Neutrophil (primary cell): ENCODE measurements at regions not wholly inside any gene's neighbourhood (a gene's known extent, or its start where the extent isn't known, plus 50 kb on each side); places are given as distances from the start of the nearest gene placed in this dataset.

ENCODE experiments used
- H3K27ac ChIP-seq: fragments of 200-600 bp; sonication (generic); 2 replicates; pipeline ENCODE4 v1.5.1; 2016; ENCODE audit warnings: mild to moderate bottlenecking, moderate library complexity
- H3K27me3 ChIP-seq: fragments of 200-600 bp; sonication (generic); 2 replicates; pipeline ENCODE4 v1.6.0; 2016; ENCODE audit warnings: mild to moderate bottlenecking
- H3K36me3 ChIP-seq: fragments of 200-600 bp; sonication (generic); 2 replicates; pipeline ENCODE4 v1.5.1; 2017
- H3K4me1 ChIP-seq, 2 experiments: fragments of 200-600 bp in 1 of 2; sonication (generic) in 1 of 2; 1 replicate in 1 of 2; 2 replicates in 1 of 2; pipeline versions ENCODE4 v1.5.1 to v1.6.1; 2013 to 2016; ENCODE audit warnings: low read depth in 1 of 2, low read length in 1 of 2, mild to moderate bottlenecking in 1 of 2, moderate library complexity in 1 of 2; ENCODE audit not compliant: control insufficient read depth in 1 of 2, insufficient read depth in 1 of 2
- H3K4me3 ChIP-seq, 2 experiments: fragments of 200-600 bp in 1 of 2; sonication (generic) in 1 of 2; 1 replicate in 1 of 2; 2 replicates in 1 of 2; pipeline ENCODE4 v1.5.1; 2013 to 2016; ENCODE audit warnings: low read depth in 1 of 2, low read length in 1 of 2, mild to moderate bottlenecking in 1 of 2, moderate library complexity in 1 of 2
- H3K9me3 ChIP-seq: fragments of 200-600 bp; sonication (generic); 2 replicates; pipeline ENCODE4 v1.5.1; 2016
- CTCF ChIP-seq: fragments of 200-600 bp; sonication (generic); IDR thresholded peaks from 2 replicates; pipeline ENCODE4 v1.5.1; 2016; ENCODE audit warnings: antibody characterized with exemption

GRCh38 chr13:87783366-87783765 lies 112.2 kb downstream of the SLITRK5 start:
- Histone ChIP-seq H3K27ac (no peak overlapping the region), H3K4me3 (no peak overlapping the region), H3K36me3 (no peaks in the 10 kb centered on the region), H3K9me3 (no peaks in the 10 kb centered on the region), H3K27me3 (no peaks in the 10 kb centered on the region), H3K4me1 (no peaks in the 10 kb centered on the region)
- no peak for TF ChIP-seq CTCF

GRCh38 chr13:87788363-87788762 lies 117.2 kb downstream of the SLITRK5 start:
- no peak for TF ChIP-seq CTCF

GRCh38 chr13:87792878-87793277 lies 121.7 kb downstream of the SLITRK5 start:
- H3K4me3 ChIP-seq = no peak overlapping the region
- H3K36me3 ChIP-seq = no peaks in the 10 kb centered on the region
- no peaks in the 10 kb centered on the region for H3K27me3 ChIP-seq
- no peaks in the 10 kb centered on the region for H3K9me3 ChIP-seq
- no peak overlapping the region for H3K27ac ChIP-seq
- H3K4me1 ChIP-seq = no peaks in the 10 kb centered on the region
- no peak for TF ChIP-seq CTCF

More at GRCh38 chr13:87788363-87788762, 117.2 kb downstream of the SLITRK5 start:
- no peak overlapping the region for H3K4me3 ChIP-seq
- H3K4me1 ChIP-seq = no peaks in the 10 kb centered on the region
- no peaks in the 10 kb centered on the region for H3K9me3 ChIP-seq
- no peaks in the 10 kb centered on the region for H3K27me3 ChIP-seq
- H3K36me3 ChIP-seq = no peaks in the 10 kb centered on the region
- H3K27ac ChIP-seq = no peak overlapping the region

- H3K4me3 ChIP-seq = no peak overlapping the region
- no peaks in the 10 kb centered on the region for H3K36me3 ChIP-seq
- TF ChIP-seq CTCF = no peak
- H3K27me3 ChIP-seq = no peaks in the 10 kb centered on the region
- H3K27ac ChIP-seq = no peak overlapping the region
- no peaks in the 10 kb centered on the region for H3K4me1 ChIP-seq
- no peaks in the 10 kb centered on the region for H3K9me3 ChIP-seq
Measured at GRCh38 chr13:87798536-87798935, 127.4 kb downstream of the SLITRK5 start.

- TF ChIP-seq CTCF = no peak
- Histone ChIP-seq H3K27me3 (no peaks in the 10 kb centered on the region), H3K27ac (no peak overlapping the region), H3K4me1 (no peaks in the 10 kb centered on the region), H3K4me3 (no peak overlapping the region), H3K9me3 (no peaks in the 10 kb centered on the region), H3K36me3 (no peaks in the 10 kb centered on the region)
Measured at GRCh38 chr13:87810391-87810801, 139.2 kb downstream of the SLITRK5 start.

GRCh38 chr13:87810920-87811344 lies 139.8 kb downstream of the SLITRK5 start:
- Histone ChIP-seq H3K9me3 (no peaks in the 10 kb centered on the region), H3K4me3 (no peak overlapping the region), H3K4me1 (no peaks in the 10 kb centered on the region), H3K27ac (no peak overlapping the region), H3K27me3 (no peaks in the 10 kb centered on the region), H3K36me3 (no peaks in the 10 kb centered on the region)
- TF ChIP-seq CTCF = no peak
